ENCODE measurements at regions not wholly inside any gene's neighbourhood (a gene's known extent, or its start where the extent isn't known, plus 50 kb on each side); places are given as distances from the start of the nearest gene placed in this dataset.
"Not testable (repeated sequence)": the region's sequence is repeated elsewhere in the genome, so short reads cannot be mapped to it uniquely, and the experiment has no call there.

GRCh38 chr5:116813356-116813755, 238.7 kb upstream of the SEMA6A start:
- DNase-seq, result no peak

GRCh38 chr5:116810951-116811350, 236.3 kb upstream of the SEMA6A start:
- no peak for DNase-seq

- DNase-seq, result no peak
Measured at GRCh38 chr5:116806836-116807235, 232.2 kb upstream of the SEMA6A start.

- DNase-seq, result no peak
Measured at GRCh38 chr5:116799401-116799800, 224.8 kb upstream of the SEMA6A start.

GRCh38 chr5:116795189-116795588, 220.6 kb upstream of the SEMA6A start:
- no peak for DNase-seq

GRCh38 chr5:116789522-116789921, 214.9 kb upstream of the SEMA6A start:
- no peak for DNase-seq

- DNase-seq, result no peak
Measured at GRCh38 chr5:116788851-116789403, 214.3 kb upstream of the SEMA6A start.

GRCh38 chr5:116787570-116787969, 212.9 kb upstream of the SEMA6A start:
- no peak for DNase-seq

GRCh38 chr5:116785106-116785505, 210.5 kb upstream of the SEMA6A start:
- no peak for DNase-seq

GRCh38 chr5:116779846-116780245, 205.2 kb upstream of the SEMA6A start:
- DNase-seq, result no peak

- DNase-seq, result no peak
Measured at GRCh38 chr5:116778651-116779280, 204.1 kb upstream of the SEMA6A start.

GRCh38 chr5:116778032-116778431, 203.4 kb upstream of the SEMA6A start:
- DNase-seq, result no peak

GRCh38 chr5:116773926-116774325, 199.3 kb upstream of the SEMA6A start:
- DNase-seq, result no peak

GRCh38 chr5:116772806-116773205, 198.2 kb upstream of the SEMA6A start:
- no peak for DNase-seq

GRCh38 chr5:116772152-116772501, 197.5 kb upstream of the SEMA6A start:
- no peak for DNase-seq

GRCh38 chr5:116771466-116772151, 197.0 kb upstream of the SEMA6A start:
- no peak for DNase-seq

GRCh38 chr5:116769953-116770352, 195.3 kb upstream of the SEMA6A start:
- DNase-seq, result not testable (repeated sequence)

- DNase-seq, result no peak
Measured at GRCh38 chr5:116769470-116769869, 194.8 kb upstream of the SEMA6A start.

- peak; percentile 7 for DNase-seq
Measured at GRCh38 chr5:116766470-116766947, 191.9 kb upstream of the SEMA6A start.

- DNase-seq, result no peak
Measured at GRCh38 chr5:116765441-116765840, 190.8 kb upstream of the SEMA6A start.

- DNase-seq, result no peak
Measured at GRCh38 chr5:116764941-116765340, 190.3 kb upstream of the SEMA6A start.

- no peak for DNase-seq
Measured at GRCh38 chr5:116763987-116764866, 189.6 kb upstream of the SEMA6A start.

GRCh38 chr5:116759860-116760640, 185.4 kb upstream of the SEMA6A start:
- DNase-seq, result no peak

All from activated CD4-positive, alpha-beta T cell treated with anti-CD3 and anti-CD28 coated beads for 48 hours (primary cell).